Psoas muscle (tissue), 7 donors: ENCODE measurements at regions not wholly inside any gene's neighbourhood (a gene's known extent, or its start where the extent isn't known, plus 50 kb on each side); places are given as distances from the start of the nearest gene placed in this dataset.
"Not testable (repeated sequence)": the region's sequence is repeated elsewhere in the genome, so short reads cannot be mapped to it uniquely, and the experiment has no call there.

Experiments
- ATAC-seq, 4 donors: fragments of 200-7000 bp; cut with Tn5 transposase; one replicate each; pipeline ENCODE4 v1.9.1; 2020; ENCODE audit warnings: moderate library complexity in 3 of 4, mild to moderate bottlenecking in 2 of 4
- DNase-seq, 2 donors: peaks; one replicate each; pipeline ENCODE4 v3.0.0-alpha.2; 2020
- H3K27ac ChIP-seq: fragments of 200-600 bp; one replicate; pipeline ENCODE4 v1.8.0; 2022
- H3K27me3 ChIP-seq, 3 donors: fragments of 200-600 bp in 1 of 3; one replicate each; pipeline versions ENCODE4 v1.6.1 to v1.8.0; 2013 to 2022; ENCODE audit warnings: low read length in 2 of 3, mild to moderate bottlenecking in 2 of 3, moderate library complexity in 1 of 3; ENCODE audit not compliant: insufficient read depth in 3 of 3
- H3K36me3 ChIP-seq, 2 donors: fragments of 200-600 bp in 1 of 2; one replicate each; pipeline versions ENCODE4 v1.6.1 to v1.8.0; 2013 to 2022; ENCODE audit warnings: low read depth in 1 of 2, mild to moderate bottlenecking in 1 of 2, moderate library complexity in 1 of 2; ENCODE audit not compliant: insufficient read depth in 1 of 2
- H3K4me1 ChIP-seq: fragments of 200-600 bp; one replicate; pipeline ENCODE4 v1.8.0; 2022
- H3K4me3 ChIP-seq: fragments of 200-600 bp; one replicate; pipeline ENCODE4 v1.8.0; 2022; ENCODE audit warnings: mild to moderate bottlenecking
- H3K9me3 ChIP-seq: fragments of 200-600 bp; one replicate; pipeline ENCODE4 v1.8.0; 2022
- WGBS, 3 donors: extraction: QIAGEN DNeasy Blood & Tissue Kit; methylation state at CpG; one replicate each; pipeline versions ENCODE4 v1.1.6 to v1.1.7; 2013; 5-methylcytosine and 5-hydroxymethylcytosine counted together
- intact Hi-C, 2 donors: fragments of 100-400 bp; cut with DNase I; formaldehyde crosslinking; loops; one replicate each; pipeline versions ENCODE4 v1.11.0 to v1.14.2; 2022
- TF ChIP-seq, protein P1 (sequence below): fragments of 200-600 bp; IDR thresholded peaks from one replicate; pipeline ENCODE4 v1.8.0; 2022; ENCODE audit warnings: antibody characterized with exemption
- donor health status: healthy with polysubstance abuse.
- donor health status: DM: no; HTN: no; CAD: no; lungs with moderate emphysema.
- donor health status: Bipolar disorder and iron deficiency.
- donor health status: healthy.
- donor health status: DM: yes; HTN: yes; CAD: no.
- donor health status: DM: no; HTN: no; CAD: no.
- donor health status: DM: yes; HTN: yes; CAD: no.

DNA sequence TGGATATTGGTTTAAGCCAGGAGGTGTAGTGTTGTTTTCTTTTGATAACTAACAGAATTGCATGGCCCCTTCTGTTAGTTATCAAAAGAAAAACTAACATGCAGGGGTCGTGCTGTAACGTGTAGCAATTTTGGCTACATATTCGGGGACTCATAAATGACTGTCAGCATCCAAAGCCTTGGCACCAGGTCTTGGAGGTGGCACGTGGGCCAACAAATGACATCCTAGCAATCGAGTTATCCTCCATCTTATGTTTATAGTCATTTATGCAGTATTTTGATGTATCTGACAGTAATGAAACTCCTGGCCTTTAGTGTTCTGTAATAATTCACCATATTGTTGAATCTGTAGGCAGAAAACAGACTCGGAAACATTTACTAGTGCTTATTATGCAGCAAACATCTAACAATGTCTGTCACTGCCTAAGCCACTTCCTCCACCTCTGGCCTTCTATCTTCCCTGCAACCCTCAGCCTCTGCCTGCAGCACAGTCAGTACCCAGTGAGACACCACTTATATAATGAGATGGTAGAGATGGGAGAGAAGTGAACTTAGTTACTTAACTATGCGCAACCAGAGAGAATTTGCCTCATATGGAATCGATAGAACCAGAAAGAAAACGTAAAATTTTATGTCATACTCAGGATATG, 184.6 kb downstream of the AEBP2 start:
- 84 to 86% (median 84%) methylated on average over 9 of the region's 9 CpGs for WGBS, 3 donors
- no peak for ATAC-seq

DNA sequence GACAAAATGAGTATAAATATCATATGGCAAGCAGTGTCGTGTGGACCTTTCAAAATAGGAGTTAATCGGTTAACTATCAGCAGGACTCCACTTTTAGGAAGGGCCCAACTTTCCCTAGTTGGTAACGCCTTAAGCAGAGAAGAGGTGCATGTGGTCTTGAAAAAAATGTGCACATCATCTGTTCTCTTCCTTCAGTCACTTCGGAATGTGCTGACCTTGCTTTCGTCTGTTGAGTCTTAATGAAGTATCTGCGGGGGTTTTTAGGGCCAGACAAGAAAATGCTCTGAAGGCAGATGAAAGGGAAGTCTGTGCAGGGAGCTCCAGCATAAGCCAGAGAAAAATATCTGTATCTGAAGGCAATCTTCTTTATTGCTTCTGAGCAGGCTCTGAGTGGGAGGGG, 185.2 kb downstream of the AEBP2 start:
- intact Hi-C loops = no loop called here
- DNase-seq = no peak
- no peaks in the 10 kb centered on the region for H3K9me3 ChIP-seq
- no peak for ATAC-seq
- H3K4me1 ChIP-seq = no peaks in the 10 kb centered on the region
- H3K27me3 ChIP-seq = no peaks in the 10 kb centered on the region
- H3K4me3 ChIP-seq = no peak overlapping the region
- H3K27ac ChIP-seq = no peak overlapping the region
- TF ChIP-seq, protein P1, sequence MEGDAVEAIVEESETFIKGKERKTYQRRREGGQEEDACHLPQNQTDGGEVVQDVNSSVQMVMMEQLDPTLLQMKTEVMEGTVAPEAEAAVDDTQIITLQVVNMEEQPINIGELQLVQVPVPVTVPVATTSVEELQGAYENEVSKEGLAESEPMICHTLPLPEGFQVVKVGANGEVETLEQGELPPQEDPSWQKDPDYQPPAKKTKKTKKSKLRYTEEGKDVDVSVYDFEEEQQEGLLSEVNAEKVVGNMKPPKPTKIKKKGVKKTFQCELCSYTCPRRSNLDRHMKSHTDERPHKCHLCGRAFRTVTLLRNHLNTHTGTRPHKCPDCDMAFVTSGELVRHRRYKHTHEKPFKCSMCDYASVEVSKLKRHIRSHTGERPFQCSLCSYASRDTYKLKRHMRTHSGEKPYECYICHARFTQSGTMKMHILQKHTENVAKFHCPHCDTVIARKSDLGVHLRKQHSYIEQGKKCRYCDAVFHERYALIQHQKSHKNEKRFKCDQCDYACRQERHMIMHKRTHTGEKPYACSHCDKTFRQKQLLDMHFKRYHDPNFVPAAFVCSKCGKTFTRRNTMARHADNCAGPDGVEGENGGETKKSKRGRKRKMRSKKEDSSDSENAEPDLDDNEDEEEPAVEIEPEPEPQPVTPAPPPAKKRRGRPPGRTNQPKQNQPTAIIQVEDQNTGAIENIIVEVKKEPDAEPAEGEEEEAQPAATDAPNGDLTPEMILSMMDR = no peak
- 60 to 63% (median 61%) methylated on average over 6 of the region's 6 CpGs for WGBS, 3 donors
- H3K36me3 ChIP-seq = no peaks in the 10 kb centered on the region

More for the DNA sequence above, 184.6 kb downstream of the AEBP2 start:
- no peaks in the 10 kb centered on the region for H3K27me3 ChIP-seq
- H3K36me3 ChIP-seq = no peaks in the 10 kb centered on the region
- intact Hi-C loops = no loop called here
- no peaks in the 10 kb centered on the region for H3K9me3 ChIP-seq
- H3K4me1 ChIP-seq = no peaks in the 10 kb centered on the region
- TF ChIP-seq, protein P1 = no peak
- DNase-seq = no peak
- H3K4me3 ChIP-seq = no peak overlapping the region
- no peak overlapping the region for H3K27ac ChIP-seq

DNA sequence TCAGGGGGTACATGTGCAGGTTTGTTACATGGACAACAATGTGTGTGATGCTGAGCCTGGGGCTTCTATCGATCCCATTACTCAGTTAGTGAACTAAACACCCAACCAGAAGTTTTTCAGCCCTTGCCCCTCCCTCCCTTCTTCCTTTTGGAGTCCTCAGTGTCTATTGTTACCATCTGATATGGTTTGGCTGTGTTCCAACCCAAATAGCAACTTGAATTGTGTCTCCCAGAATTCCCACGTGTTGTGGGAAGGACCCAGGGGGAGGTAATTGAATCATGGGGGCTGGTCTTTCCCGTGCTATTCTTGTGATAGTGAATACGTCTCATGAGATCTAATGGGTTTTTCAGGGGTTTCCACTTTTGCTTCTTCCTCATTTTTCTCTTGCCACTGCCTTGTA, 186.3 kb downstream of the AEBP2 start:
- WGBS, 3 donors = 47 to 50% (median 48%) methylated on average over 4 of the region's 4 CpGs
- H3K9me3 ChIP-seq, H3K27ac ChIP-seq, H3K27me3 ChIP-seq, ATAC-seq, intact Hi-C loops, H3K4me3 ChIP-seq, H3K36me3 ChIP-seq, H3K4me1 ChIP-seq, DNase-seq: not testable (repeated sequence)

DNA sequence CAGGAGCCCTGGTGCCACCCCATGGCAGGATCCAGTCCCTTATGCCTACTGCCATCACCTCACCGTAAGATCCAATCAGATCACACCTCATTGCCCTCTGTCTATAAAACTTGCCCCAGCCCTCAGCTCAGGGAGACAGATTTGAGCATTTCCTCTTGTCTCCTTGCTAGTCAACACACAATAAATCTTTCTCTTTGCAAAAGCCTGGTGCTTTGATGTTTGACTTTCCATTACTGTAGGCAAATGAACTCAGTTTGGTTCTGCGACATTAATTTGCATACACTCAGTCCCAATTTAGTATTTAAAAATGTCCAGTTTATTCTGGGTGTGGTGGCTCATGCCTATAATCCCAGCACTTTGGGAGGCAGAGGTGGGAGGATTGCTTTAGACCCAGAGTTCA, 188.4 kb downstream of the AEBP2 start:
- TF ChIP-seq, protein P1 = no peak

DNA sequence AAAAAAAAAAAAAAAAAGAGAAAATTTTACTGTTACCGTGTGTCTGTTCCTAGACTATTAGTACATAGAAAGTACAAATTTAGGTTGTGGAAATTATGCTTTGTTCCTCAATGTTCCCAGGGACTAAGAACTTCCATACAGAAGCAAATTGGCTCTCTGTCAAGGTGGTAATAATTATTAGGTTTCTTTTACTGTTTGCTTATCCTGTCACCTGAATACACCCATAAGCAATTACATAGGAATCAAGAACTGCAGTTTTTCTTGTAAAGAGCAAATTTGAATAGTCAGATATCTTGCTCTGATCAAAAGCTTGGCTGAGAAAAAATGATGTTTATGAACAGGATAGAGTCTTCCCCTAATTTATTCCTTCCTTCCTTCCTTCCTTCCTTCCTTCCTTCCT, 191.2 kb downstream of the AEBP2 start:
- Histone ChIP-seq H3K27me3 (no peaks in the 10 kb centered on the region), H3K36me3 (no peaks in the 10 kb centered on the region), H3K27ac (no peak overlapping the region), H3K9me3 (no peaks in the 10 kb centered on the region), H3K4me3 (no peak overlapping the region), H3K4me1 (no peaks in the 10 kb centered on the region)
- intact Hi-C loops = no loop called here
- TF ChIP-seq, protein P1 = no peak
- WGBS, 3 donors = 75 to 94% (median 81%) methylated on average over 1 of the region's 1 CpG
- DNase-seq = no peak
- ATAC-seq = no peak

More for the DNA sequence above, 188.4 kb downstream of the AEBP2 start:
- Histone ChIP-seq H3K36me3 (no peaks in the 10 kb centered on the region), H3K27me3 (no peaks in the 10 kb centered on the region), H3K27ac (no peak overlapping the region), H3K4me1 (no peaks in the 10 kb centered on the region), H3K4me3 (no peak overlapping the region), H3K9me3 (no peaks in the 10 kb centered on the region)
- intact Hi-C loops = no loop called here
- DNase-seq (no peak), ATAC-seq (no peak)
- 72 to 93% (median 88%) methylated on average over 2 of the region's 2 CpGs for whole genome bisulfite sequencing, 3 donors
